HG03460 (cell line): ENCODE measurements at regions not wholly inside any gene's neighbourhood (a gene's known extent, or its start where the extent isn't known, plus 50 kb on each side); places are given as distances from the start of the nearest gene placed in this dataset.
"Not testable (repeated sequence)": the region's sequence is repeated elsewhere in the genome, so short reads cannot be mapped to it uniquely, and the experiment has no call there.

Source experiments
- ATAC-seq: cut with Tn5 transposase; IDR thresholded peaks from one replicate; pipeline ENCODE4 v1.9.1; 2021; ENCODE audit not compliant: unreplicated experiment

DNA sequence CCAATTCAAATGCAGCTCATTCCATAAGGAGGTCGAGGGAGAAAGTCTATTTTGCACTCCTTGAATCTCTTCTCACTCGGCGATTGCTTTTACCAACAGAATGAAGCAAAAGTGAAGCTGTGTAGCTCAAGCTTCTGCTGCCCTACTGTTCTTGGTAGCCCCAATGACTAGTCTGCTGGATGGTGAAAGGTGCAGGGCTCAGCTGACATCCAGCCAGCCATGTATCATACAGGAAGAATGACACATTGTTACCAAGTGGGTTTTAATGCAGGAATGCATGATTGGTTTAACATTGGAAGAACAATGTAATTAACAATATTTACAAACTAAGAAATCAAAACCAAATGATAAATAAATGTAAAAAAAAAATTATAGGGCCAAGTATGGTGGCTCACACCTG is 286.2 kb upstream of the HSFY2 start:
- ATAC-seq: no peak

GRCh38 chrY:19058831-19059370 is 285.4 kb upstream of the HSFY2 start:
- ATAC-seq: no peak

DNA sequence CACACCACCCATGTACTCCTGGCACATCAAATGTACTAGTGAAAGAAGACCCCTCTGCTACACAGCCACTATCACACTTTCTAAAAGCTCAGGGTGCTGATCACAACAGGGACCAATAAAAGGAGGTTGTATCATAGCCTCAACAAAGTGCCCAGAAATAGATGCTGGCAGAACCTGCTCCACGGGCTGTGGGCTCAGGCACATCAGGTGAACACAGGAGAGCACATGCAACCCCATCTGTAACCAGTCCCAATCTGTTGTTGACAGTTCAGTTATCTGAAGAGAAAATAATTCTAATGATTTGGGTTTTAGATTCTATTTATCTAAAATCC is 282.6 kb upstream of the HSFY2 start:
- ATAC-seq: no peak

GRCh38 chrY:19055232-19056137 is 281.9 kb upstream of the HSFY2 start:
- no peak for ATAC-seq

DNA sequence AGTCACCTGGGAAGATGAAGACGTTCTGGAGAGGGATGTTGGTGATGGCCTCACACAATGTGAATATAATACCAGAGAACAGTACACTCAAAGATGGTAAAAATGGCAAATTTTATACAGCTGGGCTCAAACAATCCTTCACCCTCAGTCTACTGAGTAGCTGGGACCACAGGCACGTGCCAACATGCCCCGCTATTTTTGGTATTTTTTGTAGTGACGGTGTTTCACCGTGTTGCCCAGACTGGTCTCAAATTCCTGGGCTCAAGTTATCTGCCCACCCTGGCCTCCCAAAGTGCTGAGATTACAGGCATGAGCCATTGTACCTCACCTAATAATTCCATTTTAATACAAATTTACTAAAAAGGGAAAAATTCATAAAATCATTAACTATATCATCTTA is 280.3 kb upstream of the HSFY2 start:
- ATAC-seq: no peak

GRCh38 chrY:19051021-19051420 is 277.5 kb upstream of the HSFY2 start:
- no peak for ATAC-seq

DNA sequence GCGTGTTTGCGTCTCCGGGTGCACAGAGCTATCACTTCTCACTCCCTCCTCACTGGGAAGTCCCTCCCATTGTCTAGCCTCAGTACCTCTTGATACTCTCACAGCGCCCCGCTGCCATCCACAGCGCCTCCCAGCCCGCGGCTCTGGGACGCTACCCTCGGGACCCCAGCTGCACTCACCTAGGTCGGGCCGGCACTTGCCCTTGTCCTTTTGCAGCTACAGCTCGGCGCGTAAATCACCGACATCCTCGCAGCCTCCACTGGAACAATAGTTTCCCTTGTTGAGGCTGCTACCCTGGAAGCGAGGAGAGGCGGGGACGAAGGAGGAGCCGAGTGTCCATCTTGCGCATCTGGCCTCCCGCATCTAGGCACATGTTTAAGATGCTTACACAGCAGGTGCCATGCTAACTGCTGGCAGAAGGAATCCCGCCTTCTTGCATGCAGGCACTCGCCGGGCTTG is 269.5 kb upstream of the HSFY2 start:
- no peak for ATAC-seq

DNA sequence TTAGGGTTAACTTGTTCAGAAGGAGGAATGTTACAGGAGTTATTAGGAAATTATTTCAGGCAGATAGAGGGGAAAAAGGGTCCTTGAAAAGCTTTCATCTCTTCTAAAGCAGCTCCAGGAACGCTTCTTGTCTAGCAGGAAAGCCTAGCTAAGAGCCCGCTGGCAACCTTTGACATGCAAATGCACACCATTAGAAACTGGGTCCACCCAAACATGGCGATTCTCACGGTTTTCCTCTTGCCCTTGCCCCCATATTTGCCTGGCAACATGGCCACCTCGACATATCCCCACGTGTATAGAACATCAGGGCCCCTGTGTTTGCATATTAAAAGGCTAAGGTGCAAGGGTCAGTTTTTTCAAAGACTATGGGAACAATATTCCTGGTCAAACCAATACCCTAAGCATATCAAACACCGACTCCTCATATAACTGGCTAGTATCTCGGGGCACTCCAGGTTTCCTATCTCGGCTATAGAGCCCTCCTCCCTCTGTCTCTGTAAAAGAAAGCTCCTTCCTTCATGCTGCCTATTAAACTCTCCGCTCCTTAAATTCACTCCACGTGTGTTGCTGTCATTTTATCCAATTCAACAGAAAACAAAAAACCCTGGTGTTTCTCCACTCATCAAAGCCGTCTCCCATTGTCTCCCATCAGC is 268.9 kb upstream of the HSFY2 start:
- ATAC-seq: no peak

- ATAC-seq: no peak
Measured at GRCh38 chrY:19026631-19027030, 253.1 kb upstream of the HSFY2 start.

GRCh38 chrY:19023934-19024333 is 250.4 kb upstream of the HSFY2 start:
- ATAC-seq: no peak

GRCh38 chrY:19020193-19020592 is 246.7 kb upstream of the HSFY2 start:
- ATAC-seq: no peak

GRCh38 chrY:19016990-19017389 is 243.5 kb upstream of the HSFY2 start:
- no peak for ATAC-seq

DNA sequence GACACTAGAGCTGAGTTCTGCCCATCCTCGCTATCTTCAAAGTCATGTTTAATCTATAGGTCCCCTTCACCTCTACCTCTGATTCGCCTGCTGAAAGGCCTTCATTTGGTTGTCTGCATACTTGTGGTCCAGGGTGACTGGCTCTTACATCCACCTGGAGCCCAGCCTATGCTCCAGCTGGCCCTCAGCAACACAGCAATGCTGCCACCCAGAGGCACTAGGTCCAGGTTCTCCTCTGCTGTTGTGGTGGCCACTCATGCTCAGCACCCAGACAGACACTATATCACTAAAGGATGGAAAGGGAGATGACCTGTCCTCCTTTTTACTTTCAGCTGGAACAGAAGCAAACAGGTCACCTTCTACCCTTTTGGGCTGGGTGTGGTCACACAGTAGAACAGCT is 242.3 kb upstream of the HSFY2 start:
- ATAC-seq: no peak

DNA sequence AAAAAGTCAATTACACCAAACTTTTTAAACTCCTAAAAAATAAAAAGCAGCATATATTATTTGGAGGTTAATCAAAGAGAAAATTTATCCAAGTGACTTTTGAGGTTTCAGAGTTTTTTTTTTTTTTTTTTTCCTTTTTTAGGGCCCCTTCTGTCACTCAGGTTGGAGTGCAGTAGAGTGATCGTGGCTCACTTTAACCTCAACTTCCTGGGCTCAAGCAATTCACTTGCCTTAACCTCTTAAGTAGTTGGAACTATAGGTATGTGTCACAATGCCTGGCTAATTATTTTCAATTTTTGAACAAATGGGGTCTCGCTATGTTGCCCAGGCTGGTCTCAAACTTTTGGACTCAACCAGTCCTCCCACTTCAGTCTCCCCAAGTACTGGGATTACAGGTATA is 241.7 kb upstream of the HSFY2 start:
- no peak for ATAC-seq

DNA sequence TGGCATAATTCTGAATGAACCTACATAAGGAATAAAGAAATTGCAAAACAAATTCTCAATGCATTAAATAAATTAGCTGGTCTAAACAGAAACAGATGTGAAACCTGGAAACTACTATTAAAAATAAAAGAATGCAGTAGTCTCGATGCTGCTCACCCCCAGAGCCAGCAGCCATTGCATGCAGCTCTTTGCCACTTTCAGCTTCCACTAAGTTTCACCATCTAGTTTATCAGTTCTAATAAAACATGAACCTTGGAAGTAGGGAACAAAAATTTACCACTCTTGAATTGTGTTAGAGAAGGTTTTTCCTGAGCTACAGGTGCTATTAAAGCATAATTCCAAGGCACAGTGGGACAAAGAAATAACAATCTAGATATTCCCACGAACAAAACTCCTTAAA is 239.4 kb upstream of the HSFY2 start:
- ATAC-seq: no peak

GRCh38 chrY:19011605-19012090 is 238.1 kb upstream of the HSFY2 start:
- ATAC-seq: peak; percentile 53

- ATAC-seq: no peak
Measured at GRCh38 chrY:19006234-19006633, 232.7 kb upstream of the HSFY2 start.

GRCh38 chrY:19005579-19005978 is 232.0 kb upstream of the HSFY2 start:
- no peak for ATAC-seq

DNA sequence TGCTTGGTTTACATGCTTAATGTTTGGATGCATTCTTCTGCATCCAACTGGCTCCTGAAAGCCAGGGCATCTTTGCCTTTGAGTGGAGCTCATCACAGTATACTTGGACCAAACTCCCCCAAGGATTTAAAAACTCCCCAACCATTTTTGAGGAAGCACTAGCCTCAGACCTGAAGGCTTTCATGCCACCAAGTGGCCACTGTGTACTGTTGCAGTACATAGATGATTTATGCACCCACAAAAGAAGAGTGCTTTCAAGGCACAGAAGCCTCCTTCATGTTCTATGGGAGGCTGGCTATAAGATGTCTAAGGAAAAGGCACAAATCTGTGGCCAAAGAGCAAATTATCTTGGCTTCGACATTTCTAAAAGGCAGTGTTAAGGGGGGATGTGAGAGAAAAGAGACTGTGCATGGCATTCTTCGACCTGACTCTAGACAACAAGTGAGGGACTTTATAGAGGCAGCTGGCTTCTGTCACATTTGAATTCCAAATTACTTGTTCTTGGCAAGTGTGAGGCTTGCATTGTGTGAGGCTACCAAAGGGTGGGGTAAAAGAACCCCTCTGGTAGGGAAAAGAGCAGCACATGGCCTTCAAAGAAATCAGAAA is 224.2 kb upstream of the HSFY2 start:
- no peak for ATAC-seq

GRCh38 chrY:18993480-18993879 is 219.9 kb upstream of the HSFY2 start:
- no peak for ATAC-seq

GRCh38 chrY:18992684-18993083 is 219.1 kb upstream of the HSFY2 start:
- ATAC-seq: not testable (repeated sequence)

- no peak for ATAC-seq
Measured at GRCh38 chrY:18989356-18989755, 215.8 kb upstream of the HSFY2 start.
